Central memory CD4-positive, alpha-beta T cell (primary cell): ENCODE measurements at regions not wholly inside any gene's neighbourhood (a gene's known extent, or its start where the extent isn't known, plus 50 kb on each side); places are given as distances from the start of the nearest gene placed in this dataset.
"Not testable (repeated sequence)": the region's sequence is repeated elsewhere in the genome, so short reads cannot be mapped to it uniquely, and the experiment has no call there.

Experiments
- DNase-seq: peaks from one replicate; pipeline ENCODE4 v3.0.0; 2022

GRCh38 chr16:63663155-63663554 lies 1458.7 kb downstream of the CDH11 start:
- no peak for DNase-seq

GRCh38 chr16:63655846-63656245 lies 1466.0 kb downstream of the CDH11 start:
- DNase-seq: no peak

- no peak for DNase-seq
Measured at GRCh38 chr16:63653044-63653839, 1468.6 kb downstream of the CDH11 start.

- no peak for DNase-seq
Measured at GRCh38 chr16:63652091-63652490, 1469.8 kb downstream of the CDH11 start.

- DNase-seq: no peak
Measured at GRCh38 chr16:63650550-63650949, 1471.3 kb downstream of the CDH11 start.

- not testable (repeated sequence) for DNase-seq
Measured at GRCh38 chr16:63633706-63634445, 1488.0 kb downstream of the CDH11 start.

- no peak for DNase-seq
Measured at GRCh38 chr16:63629272-63629671, 1492.6 kb downstream of the CDH11 start.

- no peak for DNase-seq
Measured at GRCh38 chr16:63628812-63629211, 1493.1 kb downstream of the CDH11 start.

- no peak for DNase-seq
Measured at GRCh38 chr16:63625126-63625525, 1496.7 kb downstream of the CDH11 start.

GRCh38 chr16:63623551-63624039 lies 1498.3 kb downstream of the CDH11 start:
- no peak for DNase-seq

- DNase-seq: no peak
Measured at GRCh38 chr16:63618896-63619485, 1502.9 kb downstream of the CDH11 start.

GRCh38 chr16:63617990-63618763 lies 1503.7 kb downstream of the CDH11 start:
- DNase-seq: no peak

GRCh38 chr16:63617047-63617989 lies 1504.5 kb downstream of the CDH11 start:
- DNase-seq: no peak

- DNase-seq: no peak
Measured at GRCh38 chr16:63614429-63614828, 1507.4 kb downstream of the CDH11 start.

GRCh38 chr16:63613701-63614100 lies 1508.2 kb downstream of the CDH11 start:
- no peak for DNase-seq

GRCh38 chr16:63612462-63613227 lies 1509.2 kb downstream of the CDH11 start:
- no peak for DNase-seq

GRCh38 chr16:63606778-63607177 lies 1515.1 kb downstream of the CDH11 start:
- DNase-seq: no peak

- DNase-seq: no peak
Measured at GRCh38 chr16:63602206-63602927, 1519.5 kb downstream of the CDH11 start.

- DNase-seq: no peak
Measured at GRCh38 chr16:63596716-63597115, 1525.1 kb downstream of the CDH11 start.

- DNase-seq: no peak
Measured at GRCh38 chr16:63592852-63593251, 1529.0 kb downstream of the CDH11 start.
